Heart left ventricle (tissue), 13 donors: ENCODE measurements at regions not wholly inside any gene's neighbourhood (a gene's known extent, or its start where the extent isn't known, plus 50 kb on each side); places are given as distances from the start of the nearest gene placed in this dataset.

Experiments used
- CTCF ChIP-seq, 12 donors: fragments of 200-600 bp; sonication (generic) in 4 of 12; IDR thresholded peaks; one replicate each; pipeline versions ENCODE4 v1.5.0 to v1.8.0; 2018 to 2022; ENCODE audit warnings: antibody characterized with exemption in 12 of 12, mild to moderate bottlenecking in 5 of 12
- POLR2A ChIP-seq, 2 donors: fragments of 450-650 bp; IDR thresholded peaks; one replicate each; pipeline ENCODE4 v1.6.1; 2017; ENCODE audit warnings: antibody characterized with exemption in 2 of 2, mild to moderate bottlenecking in 2 of 2, moderate library complexity in 2 of 2
- donor health status: ischemic (EF 13 %, LVEDD 7.1; RV severe dilation, severe dysfunction).
- donor health status: DM: no; HTN: yes; CAD: no.
- donor health status: DM: no; HTN: no; CAD: no.
- donor health status: ischemic (EF 25% LVEDD 6.9; RV normal size, moderate dysfunction).
- donor health status: ischemic (EF 25% LVEDD 5.7; RV mildly dilated, moderate dysfunction).
- donor health status: ischemic (EF 35%, LVEDD 5.7; RV mildly dilated, moderate dysfunction).
- donor health status: nonischemic (EF 11% LVEDD 7.7; RV severe dilation, severe dysfunction).
- donor health status: DM: yes; HTN: yes; CAD: no.
- donor health status: PGD.
- donor health status: ischemic (EF 29% LVEDD 5.4; RV normal size, mild dysfunction).
- donor health status: nonischemic (EF 23%, LVEDD 6.1; RV moderate dilation, normal function).

GRCh38 chr12:119931402-119931801 lies 54.3 kb upstream of the CIT start:
- TF ChIP-seq CTCF (IDR thresholded peaks at IDR 0.05) (no peak), POLR2A (IDR thresholded peaks at IDR 0.05) (no peak)
